ENCODE measurements at regions not wholly inside any gene's neighbourhood (a gene's known extent, or its start where the extent isn't known, plus 50 kb on each side); places are given as distances from the start of the nearest gene placed in this dataset.

- CTCF ChIA-PET, result no interaction called here
- POLR2A ChIA-PET, result no interaction called here
- TF ChIP-seq ZNF24 (tag by site-specific recombination; IDR thresholded peaks at IDR 0.05) (no peak), ZNF704 (tag by site-specific recombination; IDR thresholded peaks at IDR 0.05) (no peak), ZNF580 (tag by site-specific recombination; IDR thresholded peaks at IDR 0.05) (no peak), HIC1 (tag by site-specific recombination; IDR thresholded peaks at IDR 0.05) (no peak), ZFP3 (tag by site-specific recombination; IDR thresholded peaks at IDR 0.05; ENCODE audit: low read depth) (no peak), ZNF221 (tag by site-specific recombination; IDR thresholded peaks at IDR 0.05; ENCODE audit: borderline replicate concordance) (no peak)
- no peaks in the 10 kb centered on the region for H3K4me1 ChIP-seq (ENCODE audit: control insufficient read depth, insufficient read depth, low read length)
- H3K36me3 ChIP-seq (ENCODE audit: control insufficient read depth in 2 of 2, insufficient read depth in 1 of 2, low read length in 2 of 2), result no peaks in the 10 kb centered on the region
- H3K9me3 ChIP-seq (ENCODE audit: control insufficient read depth, insufficient read depth, low read depth, low read length), result no peaks in the 10 kb centered on the region
- no peak overlapping the region for H3K4me3 ChIP-seq (ENCODE audit: low read depth, low read length)
- no peak overlapping the region for H3K27ac ChIP-seq (ENCODE audit: extremely low read depth, low read depth, low read length)
Observed at GRCh38 chr3:22469995-22470394, 719.0 kb upstream of the ZNF385D start.

- Histone ChIP-seq H3K9me3 (ENCODE audit: control insufficient read depth, insufficient read depth, low read depth, low read length) (no peaks in the 10 kb centered on the region), H3K27ac (ENCODE audit: extremely low read depth, low read depth, low read length) (no peak overlapping the region), H3K36me3 (ENCODE audit: control insufficient read depth in 2 of 2, insufficient read depth in 1 of 2, low read length in 2 of 2) (no peaks in the 10 kb centered on the region), H3K4me1 (ENCODE audit: control insufficient read depth, insufficient read depth, low read length) (no peaks in the 10 kb centered on the region), H3K4me3 (ENCODE audit: low read depth, low read length) (no peak overlapping the region)
- ChIA-PET POLR2A (no interaction called here), CTCF (no interaction called here)
- no peak for TF ChIP-seq ZFP69B (tag by site-specific recombination; IDR thresholded peaks at IDR 0.05)
- TF ChIP-seq HOXC10 (CRISPR knock-in tag; IDR thresholded peaks at IDR 0.05), result no peak
- no peak for TF ChIP-seq ZBTB17 (tag by site-specific recombination; IDR thresholded peaks at IDR 0.05)
- TF ChIP-seq ZBTB49 (tag by site-specific recombination; IDR thresholded peaks at IDR 0.05; ENCODE audit: low read depth), result no peak
- TF ChIP-seq ZNF513 (tag by site-specific recombination; IDR thresholded peaks at IDR 0.05), result no peak
- no peak for TF ChIP-seq ZSCAN5A (tag by site-specific recombination; IDR thresholded peaks at IDR 0.05)
Observed at GRCh38 chr3:22471557-22471956, 720.5 kb upstream of the ZNF385D start.

Data from HEK293 (cell line).